ENCODE measurements at regions not wholly inside any gene's neighbourhood (a gene's known extent, or its start where the extent isn't known, plus 50 kb on each side); places are given as distances from the start of the nearest gene placed in this dataset.

DNA sequence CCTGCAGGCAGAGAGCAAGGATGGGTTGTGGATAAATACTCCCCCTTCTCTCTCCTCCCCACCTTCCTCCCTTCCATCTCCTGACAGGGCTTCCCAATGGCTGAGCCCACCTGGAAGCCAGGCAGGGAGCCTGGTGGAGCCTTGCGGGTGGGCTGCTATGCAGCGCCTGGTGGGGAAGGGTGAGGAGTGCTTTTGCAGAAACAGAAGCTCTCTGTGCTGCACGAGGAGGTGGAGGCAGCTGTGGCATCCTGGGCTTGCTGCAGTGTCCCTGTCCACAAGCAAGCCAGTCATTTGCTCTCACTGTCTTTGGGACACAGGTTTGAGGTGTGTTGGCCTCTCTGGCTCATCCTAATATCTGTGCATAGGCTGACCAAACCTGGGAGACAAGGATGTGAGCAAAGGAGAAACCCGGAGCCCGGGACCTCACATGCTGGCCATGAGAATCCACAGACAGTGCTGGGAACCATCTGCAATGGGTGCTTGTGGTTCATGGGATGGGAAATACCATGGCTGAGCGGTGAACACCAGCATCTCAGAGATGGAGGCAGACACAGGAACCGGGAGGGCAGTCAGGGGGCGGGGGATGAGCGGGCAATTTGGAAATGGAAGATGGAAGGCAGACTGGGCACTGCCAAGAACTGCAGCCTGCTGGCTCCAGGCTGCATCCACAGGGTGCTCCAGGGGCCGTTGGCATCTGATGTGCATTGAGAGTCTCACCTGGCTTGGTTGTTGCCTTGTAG lies 364.2 kb downstream of the GLRX3 start:
- no peak for DNase-seq (ENCODE audit: low spot score in 2 of 2)
- TF ChIP-seq, protein P1, sequence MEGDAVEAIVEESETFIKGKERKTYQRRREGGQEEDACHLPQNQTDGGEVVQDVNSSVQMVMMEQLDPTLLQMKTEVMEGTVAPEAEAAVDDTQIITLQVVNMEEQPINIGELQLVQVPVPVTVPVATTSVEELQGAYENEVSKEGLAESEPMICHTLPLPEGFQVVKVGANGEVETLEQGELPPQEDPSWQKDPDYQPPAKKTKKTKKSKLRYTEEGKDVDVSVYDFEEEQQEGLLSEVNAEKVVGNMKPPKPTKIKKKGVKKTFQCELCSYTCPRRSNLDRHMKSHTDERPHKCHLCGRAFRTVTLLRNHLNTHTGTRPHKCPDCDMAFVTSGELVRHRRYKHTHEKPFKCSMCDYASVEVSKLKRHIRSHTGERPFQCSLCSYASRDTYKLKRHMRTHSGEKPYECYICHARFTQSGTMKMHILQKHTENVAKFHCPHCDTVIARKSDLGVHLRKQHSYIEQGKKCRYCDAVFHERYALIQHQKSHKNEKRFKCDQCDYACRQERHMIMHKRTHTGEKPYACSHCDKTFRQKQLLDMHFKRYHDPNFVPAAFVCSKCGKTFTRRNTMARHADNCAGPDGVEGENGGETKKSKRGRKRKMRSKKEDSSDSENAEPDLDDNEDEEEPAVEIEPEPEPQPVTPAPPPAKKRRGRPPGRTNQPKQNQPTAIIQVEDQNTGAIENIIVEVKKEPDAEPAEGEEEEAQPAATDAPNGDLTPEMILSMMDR (IDR thresholded peaks at IDR 0.05), result no peak
- H3K27me3 ChIP-seq, result no peaks in the 10 kb centered on the region
- intact Hi-C loops (cut with DNase I), result no loop called here
- no peak overlapping the region for H3K4me3 ChIP-seq
- H3K9me3 ChIP-seq, result no peaks in the 10 kb centered on the region
- H3K27ac ChIP-seq, result no peak overlapping the region
- H3K36me3 ChIP-seq, result no peaks in the 10 kb centered on the region
- H3K4me1 ChIP-seq, result no peaks in the 10 kb centered on the region

DNA sequence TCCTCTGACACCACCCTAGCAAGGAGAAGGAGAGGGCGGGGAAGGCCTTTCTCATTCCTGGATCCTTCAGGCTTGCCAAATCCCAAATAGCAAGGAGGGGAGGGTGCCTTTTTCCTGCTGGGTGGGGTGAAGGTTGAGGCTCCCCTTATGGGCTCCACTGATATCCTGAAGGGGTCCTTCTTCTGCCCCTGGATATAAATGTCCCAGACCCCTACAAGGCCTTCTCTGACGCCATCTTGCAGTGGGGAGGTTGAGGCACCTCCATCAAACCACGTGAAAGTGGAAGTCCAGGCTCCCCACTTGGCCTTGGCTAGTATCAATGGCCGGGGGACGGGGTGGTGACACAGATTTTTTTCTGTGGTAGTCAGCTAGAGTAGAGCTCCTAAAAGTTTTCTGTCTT lies 371.3 kb downstream of the GLRX3 start:
- H3K4me1 ChIP-seq, result no peaks in the 10 kb centered on the region
- H3K27me3 ChIP-seq, result no peaks in the 10 kb centered on the region
- no peak overlapping the region for H3K4me3 ChIP-seq
- no peak for DNase-seq (ENCODE audit: low spot score in 2 of 2)
- no peaks in the 10 kb centered on the region for H3K9me3 ChIP-seq
- TF ChIP-seq, protein P1 (IDR thresholded peaks at IDR 0.05), result no peak
- no peaks in the 10 kb centered on the region for H3K36me3 ChIP-seq
- intact Hi-C loops (cut with DNase I), result no loop called here
- H3K27ac ChIP-seq, result no peak overlapping the region

DNA sequence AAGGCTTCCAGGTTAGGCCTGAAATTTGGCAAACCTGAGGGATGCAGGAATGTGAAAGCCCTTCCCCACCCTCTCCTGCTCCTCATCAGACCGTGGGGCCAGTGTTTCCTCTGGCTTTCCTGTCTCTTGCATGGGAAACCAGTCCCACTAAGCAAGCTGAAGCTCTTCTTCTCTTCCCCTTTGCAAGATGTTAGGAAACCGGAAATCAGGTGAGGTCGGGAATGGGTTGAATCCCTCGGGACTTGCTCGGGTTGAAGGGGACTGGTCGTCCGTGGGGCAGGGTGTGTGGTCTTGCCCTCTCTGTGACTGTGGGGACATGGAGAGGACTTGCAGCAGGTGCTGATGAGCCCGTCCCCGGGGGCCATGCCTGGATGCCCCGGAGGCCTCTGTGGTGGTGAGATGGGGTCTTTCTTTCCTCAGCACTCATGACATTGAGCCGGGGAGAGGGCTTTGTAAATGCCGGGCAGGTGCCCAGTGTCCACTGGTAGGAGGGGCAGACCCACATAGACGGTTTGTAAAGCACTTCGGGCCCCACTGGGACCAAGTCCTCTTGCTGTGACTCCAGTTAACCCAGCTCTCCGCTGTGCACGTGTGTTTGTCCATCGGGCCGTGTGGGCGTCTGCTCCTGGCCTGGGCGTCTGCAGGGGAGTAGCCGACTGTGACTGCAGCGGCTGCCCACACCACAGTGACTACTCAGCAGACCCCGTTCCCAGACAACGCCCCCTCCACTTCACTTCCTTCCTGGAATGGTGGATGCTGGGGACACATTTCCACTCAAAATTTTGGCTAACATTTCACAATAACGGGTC lies 373.9 kb downstream of the GLRX3 start:
- H3K27me3 ChIP-seq, result no peaks in the 10 kb centered on the region
- TF ChIP-seq, protein P1 (IDR thresholded peaks at IDR 0.05), result no peak
- H3K4me3 ChIP-seq, result no peak overlapping the region
- H3K27ac ChIP-seq, result no peak overlapping the region
- no peaks in the 10 kb centered on the region for H3K9me3 ChIP-seq
- H3K36me3 ChIP-seq, result no peaks in the 10 kb centered on the region
- intact Hi-C loops (cut with DNase I), result no loop called here
- no peak for DNase-seq (ENCODE audit: low spot score in 2 of 2)
- H3K4me1 ChIP-seq, result no peaks in the 10 kb centered on the region

DNA sequence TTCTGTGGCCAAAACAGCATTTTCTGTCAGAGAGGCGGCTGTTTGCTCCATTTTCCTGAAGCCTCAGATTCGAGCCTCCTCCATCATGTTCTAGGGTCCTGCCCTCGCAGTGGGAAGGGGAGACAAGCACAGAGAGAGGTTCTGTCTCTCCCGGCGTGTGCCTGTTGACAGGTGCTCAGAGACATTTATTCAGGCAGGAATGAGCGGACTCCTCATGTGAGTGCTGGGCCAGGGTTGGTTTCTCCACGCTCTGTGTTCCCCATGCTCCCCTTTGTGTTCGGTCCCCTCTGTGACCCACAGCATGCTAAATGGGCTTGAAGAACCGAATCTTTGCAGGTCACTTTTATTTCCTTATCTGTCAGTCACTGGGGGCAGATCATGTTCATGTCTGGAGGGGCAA lies 374.6 kb downstream of the GLRX3 start:
- Histone ChIP-seq H3K4me3 (no peak overlapping the region), H3K4me1 (no peaks in the 10 kb centered on the region), H3K27me3 (no peaks in the 10 kb centered on the region), H3K9me3 (no peaks in the 10 kb centered on the region), H3K36me3 (no peaks in the 10 kb centered on the region), H3K27ac (no peak overlapping the region)
- TF ChIP-seq, protein P1 (IDR thresholded peaks at IDR 0.05), result no peak
- intact Hi-C loops (cut with DNase I), result no loop called here
- DNase-seq (ENCODE audit: low spot score in 2 of 2), result no peak

DNA sequence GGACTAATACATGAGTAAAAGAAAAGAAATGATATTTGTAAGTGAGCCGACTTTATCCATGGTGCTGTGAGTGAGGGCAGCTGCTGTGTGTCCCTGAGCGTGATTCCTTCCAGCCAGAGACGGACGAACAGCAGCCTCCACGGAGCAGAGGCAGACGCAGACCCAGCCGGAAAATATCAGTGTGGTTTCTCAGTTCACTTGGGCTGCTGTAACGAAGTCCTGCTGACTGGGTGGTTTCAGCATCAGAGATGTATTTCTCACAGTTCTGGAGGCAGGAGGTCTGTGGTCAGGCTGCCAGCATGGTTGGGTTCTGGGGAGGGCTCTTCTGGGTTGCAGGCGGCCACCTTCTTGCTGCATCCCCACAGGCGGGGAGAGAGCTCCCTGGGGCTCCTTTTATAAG lies 375.6 kb downstream of the GLRX3 start:
- Histone ChIP-seq H3K9me3 (no peaks in the 10 kb centered on the region), H3K4me1 (no peaks in the 10 kb centered on the region), H3K27me3 (no peaks in the 10 kb centered on the region), H3K36me3 (no peaks in the 10 kb centered on the region), H3K27ac (no peak overlapping the region), H3K4me3 (no peak overlapping the region)
- intact Hi-C loops (cut with DNase I), result no loop called here
- TF ChIP-seq, protein P1 (IDR thresholded peaks at IDR 0.05), result no peak
- DNase-seq (ENCODE audit: low spot score in 2 of 2), result no peak

All from ascending aorta (tissue), 2 donors.